Prostate gland (tissue), 2 donors: ENCODE measurements at regions not wholly inside any gene's neighbourhood (a gene's known extent, or its start where the extent isn't known, plus 50 kb on each side); places are given as distances from the start of the nearest gene placed in this dataset.

Experiments used
- POLR2A ChIP-seq: fragments of 450-650 bp; IDR thresholded peaks from one replicate; pipeline ENCODE4 v1.6.1; 2016; ENCODE audit warnings: antibody characterized with exemption, mild to moderate bottlenecking
- POLR2AphosphoS5 ChIP-seq: sonication (generic); formaldehyde crosslinking; IDR thresholded peaks from one replicate; pipeline ENCODE4 v1.6.1; 2017; ENCODE audit warnings: antibody characterized with exemption
- TF ChIP-seq, protein P1 (sequence below), 4 experiments: fragments of 200-600 bp in 2 of 4; fragments of 450-650 bp in 2 of 4; sonication (generic) in 2 of 4; IDR thresholded peaks; 1 replicate in 3 of 4; 2 replicates in 1 of 4; pipeline ENCODE4 v1.5.1; 2016 to 2019; ENCODE audit warnings: antibody characterized with exemption in 4 of 4, mild to moderate bottlenecking in 2 of 4, moderate library complexity in 2 of 4

DNA sequence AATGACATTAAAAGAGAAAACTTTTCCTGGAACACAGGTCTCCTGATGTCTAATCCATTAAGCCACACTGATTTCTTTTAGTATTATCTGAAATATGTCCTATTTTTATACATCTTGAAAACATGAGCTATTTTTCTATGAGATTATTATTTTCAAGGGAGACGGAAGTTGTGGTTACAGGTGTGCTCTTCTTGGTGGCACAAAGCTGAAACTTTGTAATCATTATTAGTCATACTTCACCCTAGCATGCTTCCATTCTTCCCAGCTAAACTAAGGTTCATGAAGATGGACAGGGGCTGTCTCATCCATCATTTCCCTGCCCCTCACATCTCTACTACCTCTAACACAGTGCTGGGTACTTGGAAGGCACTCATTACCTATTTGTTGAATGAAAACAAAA is 85.6 kb upstream of the POU1F1 start:
- TF ChIP-seq, protein P1, sequence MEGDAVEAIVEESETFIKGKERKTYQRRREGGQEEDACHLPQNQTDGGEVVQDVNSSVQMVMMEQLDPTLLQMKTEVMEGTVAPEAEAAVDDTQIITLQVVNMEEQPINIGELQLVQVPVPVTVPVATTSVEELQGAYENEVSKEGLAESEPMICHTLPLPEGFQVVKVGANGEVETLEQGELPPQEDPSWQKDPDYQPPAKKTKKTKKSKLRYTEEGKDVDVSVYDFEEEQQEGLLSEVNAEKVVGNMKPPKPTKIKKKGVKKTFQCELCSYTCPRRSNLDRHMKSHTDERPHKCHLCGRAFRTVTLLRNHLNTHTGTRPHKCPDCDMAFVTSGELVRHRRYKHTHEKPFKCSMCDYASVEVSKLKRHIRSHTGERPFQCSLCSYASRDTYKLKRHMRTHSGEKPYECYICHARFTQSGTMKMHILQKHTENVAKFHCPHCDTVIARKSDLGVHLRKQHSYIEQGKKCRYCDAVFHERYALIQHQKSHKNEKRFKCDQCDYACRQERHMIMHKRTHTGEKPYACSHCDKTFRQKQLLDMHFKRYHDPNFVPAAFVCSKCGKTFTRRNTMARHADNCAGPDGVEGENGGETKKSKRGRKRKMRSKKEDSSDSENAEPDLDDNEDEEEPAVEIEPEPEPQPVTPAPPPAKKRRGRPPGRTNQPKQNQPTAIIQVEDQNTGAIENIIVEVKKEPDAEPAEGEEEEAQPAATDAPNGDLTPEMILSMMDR (IDR thresholded peaks at IDR 0.05), result no peak
- no peak for TF ChIP-seq POLR2A
- no peak for TF ChIP-seq POLR2AphosphoS5
